Tibial nerve (tissue), 4 donors: ENCODE measurements at regions not wholly inside any gene's neighbourhood (a gene's known extent, or its start where the extent isn't known, plus 50 kb on each side); places are given as distances from the start of the nearest gene placed in this dataset. TPM values are rescaled to one million over a fixed set of nuclear protein-coding genes. Genes with fewer than 3 reads are reported as not detected.

Source experiments
- DNase-seq, 2 donors: peaks; one replicate each; pipeline ENCODE4 v3.0.0-alpha.2; 2019; ENCODE audit warnings: low spot score in 2 of 2
- H3K27ac ChIP-seq, 4 donors: fragments of 200-600 bp; sonication (generic) in 3 of 4; one replicate each; pipeline ENCODE4 v1.5.1; 2017 to 2019; ENCODE audit warnings: mild to moderate bottlenecking in 1 of 4
- H3K27me3 ChIP-seq, 2 donors: fragments of 200-600 bp; sonication (generic) in 1 of 2; one replicate each; pipeline versions ENCODE4 v1.5.1 to v1.6.0; 2017 to 2019
- H3K36me3 ChIP-seq, 3 donors: fragments of 200-600 bp; sonication (generic); one replicate each; pipeline ENCODE4 v1.5.1; 2018 to 2019
- H3K4me1 ChIP-seq, 4 donors: fragments of 200-600 bp; sonication (generic) in 3 of 4; one replicate each; pipeline ENCODE4 v1.5.1; 2017 to 2019
- H3K4me3 ChIP-seq, 4 donors: fragments of 200-600 bp; sonication (generic) in 3 of 4; one replicate each; pipeline ENCODE4 v1.5.1; 2017 to 2019; ENCODE audit warnings: mild to moderate bottlenecking in 1 of 4, moderate library complexity in 1 of 4
- H3K9me3 ChIP-seq, 4 donors: fragments of 200-600 bp; sonication (generic) in 3 of 4; one replicate each; pipeline ENCODE4 v1.5.1; 2017 to 2019
- EP300 ChIP-seq, 2 donors: sonication (generic); formaldehyde crosslinking; IDR thresholded peaks; one replicate each; pipeline ENCODE4 v1.6.1; 2017; ENCODE audit warnings: antibody characterized with exemption in 2 of 2, mild to moderate bottlenecking in 1 of 2
- POLR2A ChIP-seq, 2 donors: fragments of 450-650 bp; IDR thresholded peaks; one replicate each; pipeline ENCODE4 v1.6.1; 2017; ENCODE audit warnings: antibody characterized with exemption in 2 of 2, mild to moderate bottlenecking in 2 of 2, moderate library complexity in 2 of 2
- WGBS, 2 donors: methylation state at CpG; one replicate each; pipeline ENCODE4 v1.1.5; 2018; 5-methylcytosine and 5-hydroxymethylcytosine counted together
- small RNA-seq: library from RNA; depleted of rRNA; stranded (forward); fragments of <200 nt; gene quantifications from one replicate; pipeline ENCODE3, GENCODE V24; 2016
- TF ChIP-seq, protein P1 (sequence below), 5 experiments: fragments of 200-600 bp in 3 of 5; fragments of 450-650 bp in 2 of 5; sonication (generic) in 3 of 5; IDR thresholded peaks; one replicate each; pipeline ENCODE4 v1.5.1; 2016 to 2019; ENCODE audit warnings: antibody characterized with exemption in 5 of 5, mild to moderate bottlenecking in 3 of 5, moderate library complexity in 2 of 5

DNA sequence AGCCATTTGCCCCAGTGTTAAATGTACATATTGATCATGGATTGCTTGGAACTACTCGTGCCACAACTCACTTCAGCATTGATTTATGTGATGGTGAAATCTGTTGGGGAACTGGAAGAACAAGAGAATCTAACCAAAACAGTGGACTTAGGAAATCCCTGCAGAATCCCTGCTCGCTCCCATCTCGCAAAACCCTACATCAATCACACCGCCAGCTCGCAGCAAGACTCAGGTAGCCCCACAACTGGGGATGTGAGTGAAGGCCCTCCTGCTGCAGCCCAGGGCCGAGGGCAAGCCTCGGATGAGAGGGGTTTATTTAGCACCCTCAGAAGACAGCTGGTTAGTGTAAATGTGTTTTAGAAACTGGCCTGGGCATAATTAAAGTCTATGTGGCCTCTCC is 171.6 kb downstream of the ANAPC1 start:
- TF ChIP-seq, protein P1, sequence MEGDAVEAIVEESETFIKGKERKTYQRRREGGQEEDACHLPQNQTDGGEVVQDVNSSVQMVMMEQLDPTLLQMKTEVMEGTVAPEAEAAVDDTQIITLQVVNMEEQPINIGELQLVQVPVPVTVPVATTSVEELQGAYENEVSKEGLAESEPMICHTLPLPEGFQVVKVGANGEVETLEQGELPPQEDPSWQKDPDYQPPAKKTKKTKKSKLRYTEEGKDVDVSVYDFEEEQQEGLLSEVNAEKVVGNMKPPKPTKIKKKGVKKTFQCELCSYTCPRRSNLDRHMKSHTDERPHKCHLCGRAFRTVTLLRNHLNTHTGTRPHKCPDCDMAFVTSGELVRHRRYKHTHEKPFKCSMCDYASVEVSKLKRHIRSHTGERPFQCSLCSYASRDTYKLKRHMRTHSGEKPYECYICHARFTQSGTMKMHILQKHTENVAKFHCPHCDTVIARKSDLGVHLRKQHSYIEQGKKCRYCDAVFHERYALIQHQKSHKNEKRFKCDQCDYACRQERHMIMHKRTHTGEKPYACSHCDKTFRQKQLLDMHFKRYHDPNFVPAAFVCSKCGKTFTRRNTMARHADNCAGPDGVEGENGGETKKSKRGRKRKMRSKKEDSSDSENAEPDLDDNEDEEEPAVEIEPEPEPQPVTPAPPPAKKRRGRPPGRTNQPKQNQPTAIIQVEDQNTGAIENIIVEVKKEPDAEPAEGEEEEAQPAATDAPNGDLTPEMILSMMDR (IDR thresholded peaks at IDR 0.05), result no peak
- TF ChIP-seq EP300 (IDR thresholded peaks at IDR 0.05), result no peak
- no peak for TF ChIP-seq POLR2A (IDR thresholded peaks at IDR 0.05)
- no peaks in the 10 kb centered on the region for H3K36me3 ChIP-seq
- no peaks in the 10 kb centered on the region for H3K4me1 ChIP-seq
- H3K9me3 ChIP-seq, result no peaks in the 10 kb centered on the region
- no peak for DNase-seq
- H3K27me3 ChIP-seq, result no peaks in the 10 kb centered on the region
- no peak overlapping the region for H3K27ac ChIP-seq
- H3K4me3 ChIP-seq, result no peak overlapping the region
- WGBS, 2 donors, result 89 to 99% methylated on average over 7 of the region's 7 CpGs

DNA sequence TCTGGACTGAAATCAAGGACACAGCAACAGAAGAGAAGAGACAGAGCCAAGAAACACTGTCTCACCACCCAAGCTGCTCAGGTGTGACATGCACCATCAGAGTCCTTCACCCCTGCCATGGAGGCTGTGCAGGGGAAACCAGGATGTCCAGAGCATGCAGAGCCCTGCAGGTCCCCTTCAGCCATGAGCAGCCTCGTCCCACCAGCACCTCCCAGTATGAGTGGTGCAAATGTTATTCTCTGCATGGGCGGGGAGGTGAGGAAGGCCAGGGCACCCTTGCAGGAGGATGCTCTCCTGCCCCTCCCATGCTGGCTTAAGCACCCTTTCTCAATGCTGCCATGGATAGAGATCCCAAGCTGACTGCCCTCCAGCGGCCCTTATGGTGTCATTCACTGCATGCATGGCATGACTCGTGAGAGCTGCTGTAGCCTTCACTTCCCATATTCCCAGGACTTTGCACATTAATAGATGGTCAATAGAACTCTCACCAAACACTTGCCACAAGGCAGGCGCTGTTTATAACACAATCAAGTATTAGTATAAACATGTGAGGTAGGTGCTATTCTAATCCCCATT is 171.0 kb downstream of the ANAPC1 start:
- no peak for DNase-seq
- Histone ChIP-seq H3K4me3 (no peak overlapping the region), H3K27ac (no peak overlapping the region), H3K9me3 (no peaks in the 10 kb centered on the region), H3K27me3 (no peaks in the 10 kb centered on the region), H3K36me3 (no peaks in the 10 kb centered on the region), H3K4me1 (no peaks in the 10 kb centered on the region)
- 79 to 90% methylated on average over 5 of the region's 5 CpGs for WGBS, 2 donors
- no peak for TF ChIP-seq EP300 (IDR thresholded peaks at IDR 0.05)
- TF ChIP-seq, protein P1 (IDR thresholded peaks at IDR 0.05), result no peak
- no peak for TF ChIP-seq POLR2A (IDR thresholded peaks at IDR 0.05)

DNA sequence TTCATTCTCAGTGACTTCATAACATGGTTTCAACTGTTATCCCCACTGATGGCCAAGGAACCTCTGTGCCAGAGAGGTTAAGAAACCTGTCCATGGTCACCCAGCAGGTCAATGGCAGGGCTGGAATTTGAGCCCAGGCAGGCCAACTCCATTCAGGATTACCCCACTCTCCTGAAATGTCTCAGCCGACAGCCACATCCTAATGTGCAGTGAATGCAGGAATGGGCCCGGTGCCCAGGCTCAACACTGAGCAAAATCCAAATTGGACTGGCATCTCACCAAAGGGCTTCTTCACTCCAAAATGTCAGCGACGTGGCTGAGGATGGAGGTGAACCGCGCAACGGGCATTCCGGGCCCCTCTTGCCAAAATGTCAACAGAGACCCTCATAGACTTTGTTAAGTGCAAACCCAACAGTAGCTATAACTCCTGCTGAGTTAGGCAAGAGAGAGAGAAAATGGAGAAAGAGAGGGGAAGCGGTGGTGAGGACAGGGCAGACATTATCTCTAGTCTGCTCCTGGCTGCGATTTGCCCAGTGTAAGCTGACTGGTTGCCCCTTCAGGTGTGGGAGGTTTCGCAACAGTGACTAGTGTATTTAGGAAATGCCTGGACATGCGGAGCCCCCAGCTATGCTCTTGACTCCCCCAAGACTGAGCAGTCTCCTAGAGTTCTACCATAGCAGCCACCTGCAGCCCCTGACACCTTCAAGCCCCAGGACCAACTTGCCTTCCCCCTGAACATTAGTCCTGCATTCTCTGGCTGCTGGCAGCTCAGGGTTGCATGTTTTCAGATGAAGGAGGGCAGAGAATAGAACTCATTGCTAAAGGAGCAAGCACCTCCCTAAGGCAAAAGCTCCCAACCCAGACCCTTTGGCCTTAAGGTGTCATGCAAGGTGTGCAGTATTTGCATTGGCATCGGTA is 167.7 kb downstream of the ANAPC1 start:
- WGBS, 2 donors, result 80 to 82% methylated on average over 13 of the region's 13 CpGs
- Histone ChIP-seq H3K4me1 (no peaks in the 10 kb centered on the region), H3K27me3 (no peaks in the 10 kb centered on the region), H3K36me3 (no peaks in the 10 kb centered on the region), H3K4me3 (no peak overlapping the region), H3K27ac (no peak overlapping the region), H3K9me3 (no peaks in the 10 kb centered on the region)
- TF ChIP-seq EP300 (IDR thresholded peaks at IDR 0.05) (no peak), POLR2A (IDR thresholded peaks at IDR 0.05) (no peak)
- TF ChIP-seq, protein P1 (IDR thresholded peaks at IDR 0.05), result no peak
- DNase-seq, result no peak

DNA sequence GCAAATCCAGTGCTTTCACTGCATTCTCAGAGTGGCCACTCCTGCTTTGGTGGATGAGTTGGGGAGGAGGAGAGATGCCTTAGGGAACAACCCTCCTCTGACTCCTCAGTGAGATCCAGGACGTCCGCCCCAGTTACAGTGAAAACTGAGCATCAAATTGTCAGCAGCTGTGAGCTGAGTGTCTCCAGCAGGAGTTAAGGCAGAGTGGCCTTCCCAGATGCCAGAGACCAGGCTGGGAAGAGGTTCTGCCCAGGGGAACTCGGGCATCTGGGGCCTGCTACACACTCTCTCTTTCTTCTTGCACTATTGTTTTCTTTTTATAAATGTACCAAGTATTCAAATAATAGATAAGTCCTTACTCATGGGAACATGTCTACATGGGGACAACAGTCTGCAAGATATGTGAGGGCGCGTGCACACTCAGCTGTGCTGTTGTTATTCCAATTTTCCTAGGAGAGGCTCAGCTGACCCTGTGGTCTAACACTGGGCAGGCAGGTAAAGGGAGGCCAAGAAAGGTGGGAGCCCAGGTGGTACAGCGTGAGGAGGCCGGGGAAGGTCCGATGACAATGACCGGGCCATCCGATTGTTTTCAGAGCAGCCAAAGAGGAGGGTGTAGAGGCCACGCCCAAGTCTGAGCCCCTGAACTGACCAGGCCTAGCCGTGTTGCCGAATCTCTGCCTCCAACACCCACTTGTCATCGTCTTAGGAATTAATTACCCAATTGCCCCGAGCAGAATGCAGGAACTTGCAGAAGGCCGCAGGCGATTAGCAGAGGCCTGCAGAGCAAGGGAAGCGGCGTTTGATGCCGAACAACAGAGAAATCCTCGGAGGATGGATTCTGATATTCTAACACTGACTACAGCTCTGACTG is 166.9 kb downstream of the ANAPC1 start:
- no peaks in the 10 kb centered on the region for H3K36me3 ChIP-seq
- H3K27me3 ChIP-seq, result no peaks in the 10 kb centered on the region
- 84 to 90% methylated on average over 21 of the region's 21 CpGs for WGBS, 2 donors
- H3K4me3 ChIP-seq, result no peak overlapping the region
- H3K27ac ChIP-seq, result no peak overlapping the region
- no peak for DNase-seq
- TF ChIP-seq, protein P1 (IDR thresholded peaks at IDR 0.05), result no peak
- TF ChIP-seq EP300 (IDR thresholded peaks at IDR 0.05) (no peak), POLR2A (IDR thresholded peaks at IDR 0.05) (no peak)
- no peaks in the 10 kb centered on the region for H3K4me1 ChIP-seq
- H3K9me3 ChIP-seq, result no peaks in the 10 kb centered on the region

Small RNA genes in the stretch of these regions (small RNA-seq; reads per million reads assigned to genes)
- gene MIR4435-2, result not detected
